IPS DF 19.7 (cell line): ENCODE measurements at regions not wholly inside any gene's neighbourhood (a gene's known extent, or its start where the extent isn't known, plus 50 kb on each side); places are given as distances from the start of the nearest gene placed in this dataset.
"Not testable (repeated sequence)": the region's sequence is repeated elsewhere in the genome, so short reads cannot be mapped to it uniquely, and the experiment has no call there.

Source experiments
- DNase-seq: peaks from one replicate; pipeline ENCODE4 v3.0.0-alpha.2; 2013; ENCODE audit warnings: low read depth, low spot score

GRCh38 chr2:195466427-195466826 lies 190.6 kb upstream of the SLC39A10 start:
- no peak for DNase-seq

GRCh38 chr2:195461010-195461409 lies 196.0 kb upstream of the SLC39A10 start:
- no peak for DNase-seq

GRCh38 chr2:195458936-195459335 lies 198.1 kb upstream of the SLC39A10 start:
- no peak for DNase-seq

GRCh38 chr2:195457873-195458272 lies 199.2 kb upstream of the SLC39A10 start:
- no peak for DNase-seq

DNA sequence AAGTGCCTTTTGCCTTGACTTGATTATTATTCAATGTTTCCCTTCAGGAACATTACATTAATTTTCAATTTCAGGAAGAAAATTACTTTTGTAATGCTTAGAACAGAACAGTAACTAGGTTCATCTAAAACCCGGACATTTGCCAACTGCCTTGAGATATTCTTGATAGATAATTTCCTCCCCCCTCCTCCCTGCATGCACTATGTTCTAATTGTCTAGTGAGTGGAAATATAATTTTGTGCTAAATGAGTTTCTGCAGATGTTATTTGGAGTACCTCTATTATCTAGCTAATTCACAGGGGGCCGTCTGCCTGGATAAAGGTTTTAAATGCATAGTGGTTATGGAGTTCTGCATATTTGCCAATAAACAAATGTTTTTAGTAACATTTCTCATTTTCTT lies 200.3 kb upstream of the SLC39A10 start:
- DNase-seq: no peak

- no peak for DNase-seq
Measured at GRCh38 chr2:195451160-195451559, 205.9 kb upstream of the SLC39A10 start.

DNA sequence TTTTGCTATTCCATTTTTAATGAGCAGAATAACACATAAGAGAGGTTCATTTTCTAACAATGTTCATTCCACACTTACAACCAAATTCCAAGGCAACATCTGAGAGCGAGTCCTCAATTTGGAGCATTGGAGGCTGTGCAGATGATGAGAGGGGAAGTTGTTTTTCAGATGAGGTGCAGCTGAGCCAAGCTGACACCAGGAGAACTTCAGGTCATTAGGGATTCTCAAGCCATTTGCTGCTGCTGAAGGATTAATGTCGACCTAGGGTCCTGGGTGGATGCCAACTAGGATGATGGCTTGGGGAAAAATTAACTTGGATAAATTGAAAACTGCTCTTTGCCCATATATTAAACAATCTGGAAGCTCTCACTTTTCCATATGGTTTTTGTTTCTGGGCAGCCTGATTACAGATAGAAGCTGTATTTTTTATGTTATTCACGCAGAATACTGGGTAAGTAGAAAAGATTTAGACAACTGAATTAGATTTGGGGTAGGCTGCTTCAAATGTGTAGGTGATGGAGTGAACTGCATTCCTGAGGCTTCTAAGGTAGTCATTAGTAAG lies 206.4 kb upstream of the SLC39A10 start:
- DNase-seq: no peak

DNA sequence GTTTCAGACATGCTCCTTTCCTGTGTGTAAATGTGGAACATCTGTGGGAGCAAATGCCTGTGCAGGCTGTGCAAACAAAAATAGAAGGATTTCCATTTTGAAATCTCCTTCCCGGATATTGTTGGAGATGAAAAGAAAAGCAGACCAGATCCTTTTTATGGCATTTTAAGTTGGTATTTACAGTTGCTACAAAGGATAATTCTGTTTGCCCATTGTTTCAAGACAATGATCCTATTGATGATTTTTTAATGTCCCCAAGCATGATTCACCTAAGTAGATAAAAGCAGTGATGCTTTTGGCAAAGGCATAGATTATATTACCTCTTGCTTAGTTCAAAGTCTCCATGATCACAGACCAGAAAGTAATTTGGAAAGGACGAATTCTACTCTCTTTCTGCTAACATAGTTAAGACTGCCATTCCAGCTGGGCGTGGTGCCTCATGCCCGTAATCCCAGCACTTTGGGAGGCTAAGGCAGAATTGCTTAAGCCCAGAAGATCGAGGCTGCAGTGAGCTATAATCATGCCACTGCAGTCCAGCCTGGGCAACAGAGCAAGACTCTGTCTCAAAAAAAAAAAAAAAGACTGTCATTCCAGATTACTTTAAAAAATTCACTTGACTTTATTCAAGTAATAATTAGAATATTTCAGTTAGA lies 209.6 kb upstream of the SLC39A10 start:
- no peak for DNase-seq

DNA sequence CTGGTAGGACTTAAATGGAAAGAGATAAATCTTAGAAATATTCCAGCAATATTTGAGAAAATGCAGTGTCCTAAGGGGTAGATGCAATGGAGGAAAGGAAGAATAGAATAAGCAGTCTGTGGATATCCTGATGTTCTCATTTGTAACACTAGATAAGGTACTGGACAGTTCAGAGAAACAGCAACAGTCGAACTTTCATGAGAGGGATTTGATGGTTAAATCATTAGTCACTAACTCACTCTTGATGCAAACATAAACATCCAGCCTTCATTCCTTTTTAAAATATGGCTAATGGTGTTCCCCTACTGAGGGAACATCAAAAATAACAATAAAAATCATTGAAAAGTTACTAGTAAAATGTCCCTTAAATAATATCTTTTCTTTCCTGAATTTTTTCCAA lies 211.4 kb upstream of the SLC39A10 start:
- DNase-seq: no peak

DNA sequence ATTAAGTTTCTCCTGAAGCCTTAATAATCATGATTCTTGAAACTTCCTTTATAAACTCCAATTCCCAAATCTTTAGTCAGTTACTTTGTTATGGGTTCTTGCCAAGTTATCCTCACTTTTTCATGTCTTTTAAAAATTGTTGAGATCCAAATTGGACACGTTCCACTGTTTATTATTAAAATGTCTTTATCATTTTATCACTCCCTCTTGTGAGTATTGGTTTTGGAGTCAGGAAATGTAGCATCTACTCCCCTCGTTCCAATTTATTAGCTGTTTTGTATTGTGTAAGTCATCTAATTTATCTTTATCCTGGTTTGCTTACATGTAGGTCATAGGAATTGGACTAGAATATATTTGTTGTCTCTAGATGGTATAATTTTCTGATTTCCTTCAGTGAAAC lies 213.1 kb upstream of the SLC39A10 start:
- no peak for DNase-seq

GRCh38 chr2:195442458-195443175 lies 214.4 kb upstream of the SLC39A10 start:
- no peak for DNase-seq

- no peak for DNase-seq
Measured at GRCh38 chr2:195438692-195439091, 218.3 kb upstream of the SLC39A10 start.

DNA sequence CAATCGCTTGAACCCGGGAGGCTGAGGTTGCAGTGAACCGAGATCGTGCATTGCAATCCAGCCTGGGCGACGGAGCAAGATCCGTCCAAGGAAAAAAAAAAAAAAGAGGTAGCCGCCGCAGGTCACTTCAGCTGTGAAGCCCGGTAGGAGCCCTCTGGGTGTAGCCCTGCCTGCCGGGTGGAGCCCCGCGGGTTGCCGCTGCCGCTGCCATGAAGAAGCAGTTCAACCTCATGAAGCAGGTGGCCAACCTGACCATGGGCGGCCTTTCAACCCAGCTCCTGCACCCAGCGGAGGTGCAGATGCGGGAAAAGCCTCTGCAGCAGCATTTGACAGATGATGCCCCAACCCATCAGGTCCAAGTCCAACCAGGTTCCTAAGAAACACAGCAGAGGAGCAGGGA lies 219.5 kb upstream of the SLC39A10 start:
- DNase-seq: no peak

DNA sequence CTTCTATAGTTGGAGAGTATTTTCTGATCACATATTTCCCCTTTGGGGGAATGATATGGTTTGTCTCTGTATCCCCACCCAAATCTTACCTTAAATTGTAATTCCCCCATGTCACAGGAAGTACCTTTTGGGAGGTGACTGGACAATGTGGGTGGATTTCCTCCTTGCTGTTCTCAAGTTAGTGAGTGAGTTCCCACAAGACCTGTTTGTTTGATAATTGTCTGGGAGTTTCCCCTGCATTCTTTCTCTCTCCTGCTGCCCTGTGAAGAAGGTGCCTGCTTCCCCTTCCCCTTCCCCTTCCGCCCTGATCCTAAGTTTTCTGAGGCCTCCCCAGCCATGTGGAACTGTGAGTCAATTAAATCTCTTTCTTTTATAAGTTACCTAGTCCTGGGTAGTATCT lies 222.7 kb upstream of the SLC39A10 start:
- no peak for DNase-seq

GRCh38 chr2:195433729-195434128 lies 223.3 kb upstream of the SLC39A10 start:
- not testable (repeated sequence) for DNase-seq

GRCh38 chr2:195428673-195429072 lies 228.4 kb upstream of the SLC39A10 start:
- DNase-seq: no peak

- no peak for DNase-seq
Measured at GRCh38 chr2:195425328-195425727, 231.7 kb upstream of the SLC39A10 start.

DNA sequence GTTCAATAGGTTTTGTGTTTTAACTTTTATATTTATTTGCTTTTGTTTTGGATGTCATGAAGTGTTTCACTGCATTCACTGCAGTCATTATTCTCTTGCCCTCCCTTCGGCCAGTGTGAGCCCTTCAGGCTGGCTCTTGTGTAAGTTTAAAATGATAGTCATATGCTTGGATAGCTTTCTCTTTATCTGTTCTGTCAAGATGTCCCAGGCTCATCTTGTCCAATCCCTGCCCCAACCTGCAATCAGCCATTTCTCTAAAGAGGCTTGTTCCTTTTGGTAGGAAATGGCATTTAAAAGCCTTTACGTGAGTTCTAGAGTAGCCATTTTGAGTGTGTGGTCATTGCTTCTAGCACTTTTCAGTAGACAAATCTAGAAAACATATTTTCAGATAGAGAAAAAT lies 238.0 kb upstream of the SLC39A10 start:
- no peak for DNase-seq

GRCh38 chr2:195414537-195415100 lies 242.4 kb upstream of the SLC39A10 start:
- no peak for DNase-seq

- no peak for DNase-seq
Measured at GRCh38 chr2:195413944-195414343, 243.1 kb upstream of the SLC39A10 start.

DNA sequence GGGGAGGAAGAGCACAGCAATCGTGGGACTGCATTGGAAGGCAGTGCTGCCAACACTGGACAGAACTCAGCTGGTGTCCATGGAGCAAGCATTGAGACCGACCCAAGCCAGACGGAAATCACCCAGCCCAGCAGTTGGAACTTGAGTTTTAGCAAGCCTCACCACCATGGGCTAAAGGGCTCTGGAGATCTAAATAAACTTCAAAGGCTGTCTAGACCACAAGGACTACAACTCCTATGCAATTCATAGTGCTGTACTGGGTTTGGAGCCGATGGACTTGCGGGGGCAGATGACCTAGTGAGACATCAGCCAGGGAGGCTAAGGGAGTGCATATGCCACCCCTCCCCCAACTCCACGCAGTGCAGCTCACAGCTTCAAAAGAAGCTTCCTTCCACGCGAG lies 243.6 kb upstream of the SLC39A10 start:
- no peak for DNase-seq

DNA sequence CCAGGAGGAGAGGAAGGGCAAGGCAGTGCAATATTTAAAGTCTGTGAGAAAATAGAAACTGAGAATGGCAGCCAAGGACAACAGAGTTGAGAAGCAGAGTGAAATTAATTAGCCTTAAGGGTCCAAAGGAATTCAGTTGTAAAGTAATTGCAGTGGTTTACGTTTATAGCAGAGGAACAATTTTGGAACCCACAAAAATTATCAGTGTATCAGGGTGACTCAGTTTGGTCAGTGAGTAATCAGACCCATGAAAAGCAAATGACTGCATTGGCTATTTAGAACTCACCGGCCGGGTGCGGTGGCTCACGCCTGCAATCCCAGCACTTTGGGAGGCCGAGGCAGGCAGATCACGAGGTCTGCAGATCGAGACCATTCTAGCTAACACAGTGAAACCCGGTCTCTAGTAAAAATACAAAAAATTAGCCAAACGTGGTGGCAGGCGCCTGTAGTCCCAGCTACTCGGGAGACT lies 245.8 kb upstream of the SLC39A10 start:
- DNase-seq: no peak
